ENCODE measurements at regions not wholly inside any gene's neighbourhood (a gene's known extent, or its start where the extent isn't known, plus 50 kb on each side); places are given as distances from the start of the nearest gene placed in this dataset.
"Not testable (repeated sequence)": the region's sequence is repeated elsewhere in the genome, so short reads cannot be mapped to it uniquely, and the experiment has no call there.

DNA sequence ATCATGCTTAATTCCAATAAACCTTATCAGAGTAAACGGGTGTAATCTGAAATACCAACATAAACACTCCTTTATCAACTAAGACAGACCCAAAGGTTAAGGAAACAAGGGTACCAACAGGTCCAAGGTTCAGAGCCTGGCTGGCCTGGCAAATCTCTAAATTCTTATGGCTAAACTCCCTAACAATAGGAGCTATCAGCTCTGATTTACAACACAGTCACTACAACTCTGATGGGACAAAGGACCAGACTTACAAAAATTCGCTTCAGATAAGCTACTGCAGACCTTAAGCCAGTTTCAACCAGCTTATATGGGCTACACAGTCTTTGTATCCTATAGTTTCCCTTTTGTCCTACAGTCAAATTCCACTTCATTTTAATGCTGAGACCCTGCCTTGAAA lies 381.9 kb downstream of the ZWINT start:
- H3K4me3 ChIP-seq (ENCODE audit: low read length), result no peak overlapping the region
- TF ChIP-seq, protein P1, sequence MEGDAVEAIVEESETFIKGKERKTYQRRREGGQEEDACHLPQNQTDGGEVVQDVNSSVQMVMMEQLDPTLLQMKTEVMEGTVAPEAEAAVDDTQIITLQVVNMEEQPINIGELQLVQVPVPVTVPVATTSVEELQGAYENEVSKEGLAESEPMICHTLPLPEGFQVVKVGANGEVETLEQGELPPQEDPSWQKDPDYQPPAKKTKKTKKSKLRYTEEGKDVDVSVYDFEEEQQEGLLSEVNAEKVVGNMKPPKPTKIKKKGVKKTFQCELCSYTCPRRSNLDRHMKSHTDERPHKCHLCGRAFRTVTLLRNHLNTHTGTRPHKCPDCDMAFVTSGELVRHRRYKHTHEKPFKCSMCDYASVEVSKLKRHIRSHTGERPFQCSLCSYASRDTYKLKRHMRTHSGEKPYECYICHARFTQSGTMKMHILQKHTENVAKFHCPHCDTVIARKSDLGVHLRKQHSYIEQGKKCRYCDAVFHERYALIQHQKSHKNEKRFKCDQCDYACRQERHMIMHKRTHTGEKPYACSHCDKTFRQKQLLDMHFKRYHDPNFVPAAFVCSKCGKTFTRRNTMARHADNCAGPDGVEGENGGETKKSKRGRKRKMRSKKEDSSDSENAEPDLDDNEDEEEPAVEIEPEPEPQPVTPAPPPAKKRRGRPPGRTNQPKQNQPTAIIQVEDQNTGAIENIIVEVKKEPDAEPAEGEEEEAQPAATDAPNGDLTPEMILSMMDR (IDR thresholded peaks at IDR 0.05; ENCODE audit: insufficient read depth, low read depth, low read length, missing control alignments), result no peak
- DNase-seq (ENCODE audit: low read depth), result no peak

DNA sequence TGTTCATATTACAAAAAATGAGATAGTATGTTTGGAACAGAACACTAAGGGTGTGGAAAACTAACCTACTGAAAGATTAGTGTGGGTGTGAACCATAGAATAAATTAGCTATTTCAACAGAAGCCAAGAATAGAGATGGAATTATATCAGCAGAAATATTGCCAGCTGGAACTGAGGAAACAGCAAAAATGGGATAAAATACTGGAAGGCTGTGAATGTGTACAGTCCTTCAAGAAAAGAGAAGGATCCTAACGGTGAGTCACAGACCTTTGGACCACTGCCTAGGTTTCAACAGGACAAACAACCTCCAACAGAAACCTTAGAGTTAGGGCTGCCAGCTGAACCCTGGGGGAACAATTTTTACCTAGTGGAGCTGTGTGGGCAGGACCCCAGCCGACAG lies 395.0 kb downstream of the ZWINT start:
- no peak overlapping the region for H3K4me3 ChIP-seq (ENCODE audit: low read length)
- TF ChIP-seq, protein P1 (IDR thresholded peaks at IDR 0.05; ENCODE audit: insufficient read depth, low read depth, low read length, missing control alignments), result no peak
- DNase-seq (ENCODE audit: low read depth), result peak; percentile 12

DNA sequence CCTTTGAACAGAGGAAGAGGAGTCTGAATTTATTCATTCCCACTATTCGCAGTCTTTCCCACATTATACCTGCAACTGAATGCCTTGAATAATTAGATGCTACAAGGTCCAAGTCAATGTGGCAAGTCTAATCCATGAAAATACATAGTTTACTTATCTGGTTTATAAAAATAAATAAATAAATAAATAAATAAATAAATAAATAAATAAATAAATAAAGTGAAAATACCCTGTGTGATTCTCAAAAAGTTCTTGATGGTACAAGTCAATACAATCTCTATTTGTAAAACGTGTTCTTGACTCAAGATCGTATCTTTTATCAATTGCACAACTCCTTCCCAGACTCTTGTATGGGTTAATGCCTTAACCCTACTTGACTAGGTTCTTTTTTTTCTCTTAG lies 417.7 kb downstream of the ZWINT start:
- DNase-seq (ENCODE audit: low read depth), result no peak
- TF ChIP-seq, protein P1 (IDR thresholded peaks at IDR 0.05; ENCODE audit: insufficient read depth, low read depth, low read length, missing control alignments), result no peak
- H3K4me3 ChIP-seq (ENCODE audit: low read length), result no peak overlapping the region

DNA sequence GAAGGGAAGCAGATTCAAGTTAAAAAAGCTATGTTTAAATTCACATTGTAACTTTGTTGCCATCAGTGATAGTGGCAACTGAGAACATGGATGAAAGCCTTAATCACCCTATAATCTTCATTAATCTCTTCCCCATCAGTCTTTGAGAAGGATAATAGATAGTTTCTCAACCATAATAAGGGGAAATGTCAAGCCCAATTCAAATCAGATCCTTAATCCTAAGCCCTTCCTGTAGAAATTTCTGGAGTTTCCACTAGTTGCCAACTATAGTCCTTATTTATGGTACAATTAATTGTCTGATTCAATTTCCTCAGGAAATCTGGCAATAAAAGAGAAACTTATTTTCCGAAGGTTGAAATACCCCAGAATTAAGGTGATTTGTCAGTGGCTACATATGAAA lies 431.8 kb downstream of the ZWINT start:
- no peak overlapping the region for H3K4me3 ChIP-seq (ENCODE audit: low read length)
- TF ChIP-seq, protein P1 (IDR thresholded peaks at IDR 0.05; ENCODE audit: insufficient read depth, low read depth, low read length, missing control alignments), result no peak
- DNase-seq (ENCODE audit: low read depth), result no peak

DNA sequence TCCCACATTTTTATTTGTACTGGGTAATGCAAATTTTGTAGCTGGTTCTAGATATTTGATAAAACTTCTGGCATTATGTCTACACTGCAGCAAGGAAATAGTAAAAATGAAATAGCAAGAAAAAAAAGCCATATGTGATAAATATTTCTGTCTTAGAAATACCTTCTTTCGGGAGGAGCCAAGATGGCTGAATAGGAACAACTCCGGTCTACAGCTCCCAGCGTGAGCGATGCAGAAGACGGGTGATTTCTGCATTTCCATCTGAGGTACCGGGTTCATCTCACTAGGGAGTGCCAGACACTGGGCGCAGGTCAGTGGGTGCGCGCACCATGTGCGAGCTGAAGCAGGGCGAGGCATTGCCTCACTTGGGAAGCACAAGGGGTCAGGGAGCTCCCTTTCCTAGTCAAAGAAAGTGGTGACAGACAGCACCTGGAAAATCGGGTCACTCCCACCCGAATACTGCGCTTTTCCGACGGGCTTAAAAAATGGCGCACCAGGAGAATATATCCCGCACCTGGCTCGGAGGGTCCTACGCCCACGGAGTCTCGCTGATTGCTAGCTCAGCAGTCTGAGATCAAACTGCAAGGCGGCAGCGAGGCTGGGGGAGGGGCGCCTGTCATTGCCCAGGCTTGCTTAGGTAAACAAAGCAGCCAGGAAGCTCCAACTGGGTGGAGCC lies 461.4 kb downstream of the ZWINT start:
- H3K4me3 ChIP-seq (ENCODE audit: low read length), result peak overlapping the region; percentile 20
- DNase-seq (ENCODE audit: low read depth), result not testable (repeated sequence)

DNA sequence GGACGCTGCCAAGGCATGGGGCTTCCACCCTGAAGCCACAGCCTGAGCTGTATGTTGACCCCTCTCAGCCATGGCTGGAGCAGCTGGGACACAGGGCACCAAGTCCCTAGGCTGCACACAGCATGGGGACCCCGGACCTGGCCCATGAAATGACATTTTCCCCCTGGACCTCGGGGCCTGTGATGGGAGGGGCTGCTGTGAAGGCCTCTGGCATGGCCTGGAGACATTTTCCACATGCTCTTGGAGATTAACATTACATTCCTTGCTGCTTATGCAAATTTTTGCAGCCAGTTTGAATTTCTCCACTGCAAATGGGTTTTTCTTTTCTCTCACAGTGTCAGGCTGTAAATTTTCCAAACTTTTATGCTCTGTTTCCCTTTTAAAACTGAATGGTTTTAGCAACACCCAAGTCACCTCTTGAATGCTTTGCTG lies 463.6 kb downstream of the ZWINT start:
- TF ChIP-seq, protein P1 (IDR thresholded peaks at IDR 0.05; ENCODE audit: insufficient read depth, low read depth, low read length, missing control alignments), result no peak
- no peak for DNase-seq (ENCODE audit: low read depth)
- H3K4me3 ChIP-seq (ENCODE audit: low read length), result no peak overlapping the region

DNA sequence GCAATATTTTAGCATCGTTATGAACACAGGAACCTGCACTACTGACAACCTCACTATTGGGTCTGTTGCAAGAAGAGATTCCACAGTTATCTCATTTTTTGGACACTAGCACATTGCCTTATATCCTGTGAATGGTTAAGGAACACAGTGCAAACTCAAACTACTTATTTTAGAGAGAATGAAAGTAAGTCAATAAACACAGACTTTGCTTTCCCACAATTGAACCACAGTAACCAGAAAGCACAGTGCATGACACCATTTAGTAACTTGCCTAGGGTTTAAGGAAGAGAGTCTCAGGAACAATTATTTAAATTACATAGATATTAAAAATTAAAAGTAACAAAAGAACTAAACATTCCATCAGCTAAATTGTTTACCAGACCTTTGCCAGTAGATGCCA lies 468.8 kb downstream of the ZWINT start:
- no peak for DNase-seq (ENCODE audit: low read depth)
- no peak overlapping the region for H3K4me3 ChIP-seq (ENCODE audit: low read length)
- TF ChIP-seq, protein P1 (IDR thresholded peaks at IDR 0.05; ENCODE audit: insufficient read depth, low read depth, low read length, missing control alignments), result no peak

Measured in epithelial cell of esophagus (primary cell).